A549 (cell line): ENCODE measurements at regions not wholly inside any gene's neighbourhood (a gene's known extent, or its start where the extent isn't known, plus 50 kb on each side); places are given as distances from the start of the nearest gene placed in this dataset.

Experiments used
- ATAC-seq, 2 experiments: fragments of 200-7000 bp in 1 of 2; fragments of >200 bp in 1 of 2; cut with Nextera tagmentation in 1 of 2; cut with Tn5 transposase in 1 of 2; 3 replicates each; pipeline versions ENCODE4 v1.8.0 to v1.9.1; 2018 to 2020; ENCODE audit warnings: mild to moderate bottlenecking in 1 of 2, moderate library complexity in 1 of 2
- CTCF ChIA-PET: fragments of 300-600 bp; sonication (Branson Sonifier 250); formaldehyde crosslinking; extraction: SDS; loops from one replicate; lab custom pipeline; 2021; ENCODE audit warnings: antibody characterized with exemption, inconsistent platforms; lab: Yijun Ruan, JAX
- POLR2A ChIA-PET: fragments of 350-600 bp; formaldehyde crosslinking; extraction: SDS; loops from one replicate; lab custom pipeline; 2021; ENCODE audit warnings: antibody characterized with exemption, inconsistent platforms; lab: Yijun Ruan, JAX
- DNase-seq, 2 experiments: peaks; one replicate each; pipeline versions ENCODE4 v3.0.0 to v3.0.0-alpha.2; 2011 to 2016; ENCODE audit warnings: low read depth in 1 of 2, low spot score in 1 of 2
- FAIRE-seq: peaks from 2 replicates; lab custom pipeline; 2011; peaks lifted over from hg19 to GRCh38; lab: Jason Lieb, UNC
- H3K27ac ChIP-seq, 2 experiments: fragments of >200 bp; sonication (Bioruptor Twin); formaldehyde crosslinking; 3 replicates each; pipeline ENCODE4 v1.5.1; 2016 to 2017
- H3K4me1 ChIP-seq: fragments of >200 bp; sonication (Bioruptor Twin); formaldehyde crosslinking; 3 replicates; pipeline ENCODE4 v1.6.1; 2016
- H3K4me2 ChIP-seq: fragments of >200 bp; sonication (Bioruptor Twin); formaldehyde crosslinking; 3 replicates; pipeline ENCODE4 v1.6.1; 2016
- H3K4me3 ChIP-seq: fragments of >200 bp; sonication (Bioruptor Twin); formaldehyde crosslinking; 3 replicates; pipeline ENCODE4 v1.5.1; 2016
- H3K9me3 ChIP-seq: fragments of >200 bp; sonication (Bioruptor Twin); formaldehyde crosslinking; 3 replicates; pipeline ENCODE4 v1.6.1; 2016
- BCL3 ChIP-seq: fragments of >200 bp; sonication (Bioruptor Twin); formaldehyde crosslinking; IDR thresholded peaks from 3 replicates; pipeline ENCODE4 v1.6.1; 2016
- E2F6 ChIP-seq: IDR thresholded peaks from 2 replicates; pipeline ENCODE4 v1.6.1; 2012; ENCODE audit warnings: low read depth, borderline replicate concordance
- EHF ChIP-seq: fragments of 250-450 bp; sonication (Bioruptor Pico); IDR thresholded peaks from 2 replicates; pipeline ENCODE4 v1.5.0; 2020; ENCODE audit warnings: mild to moderate bottlenecking
- EHMT2 ChIP-seq: fragments of 200-600 bp; sonication (generic); IDR thresholded peaks from 2 replicates; pipeline ENCODE4 v1.6.1; 2016; ENCODE audit warnings: antibody characterized with exemption, low read depth, mild to moderate bottlenecking, moderate library complexity
- EP300 ChIP-seq, 2 experiments: fragments of >200 bp; sonication (Bioruptor Twin); formaldehyde crosslinking; IDR thresholded peaks; 2 replicates in 1 of 2; 3 replicates in 1 of 2; pipeline ENCODE4 v1.6.1; 2016 to 2017
- HEYL ChIP-seq: fragments of 250-450 bp; sonication (Bioruptor Pico); IDR thresholded peaks from 2 replicates; pipeline ENCODE4 v1.8.0; 2021; ENCODE audit warnings: mild to moderate bottlenecking, moderate library complexity
- HMGXB4 ChIP-seq: fragments of 250-450 bp; sonication (Bioruptor Pico); IDR thresholded peaks from 2 replicates; pipeline ENCODE4 v1.5.0; 2021; ENCODE audit warnings: mild to moderate bottlenecking, moderate library complexity, borderline replicate concordance
- HOXB5 ChIP-seq: fragments of 250-450 bp; sonication (Bioruptor Pico); IDR thresholded peaks from 2 replicates; pipeline ENCODE4 v1.5.0; 2020; ENCODE audit warnings: mild to moderate bottlenecking, moderate library complexity
- KDM1A ChIP-seq: fragments of 200-600 bp; sonication (generic); IDR thresholded peaks from 2 replicates; pipeline ENCODE4 v1.6.1; 2016; ENCODE audit warnings: low read depth, mild to moderate bottlenecking
- NPAS2 ChIP-seq: fragments of 250-450 bp; sonication (Bioruptor Pico); IDR thresholded peaks from 2 replicates; pipeline ENCODE4 v1.8.0; 2022; ENCODE audit warnings: mild to moderate bottlenecking, moderate library complexity, borderline replicate concordance
- NR3C1 ChIP-seq: fragments of >200 bp; sonication (Bioruptor Twin); formaldehyde crosslinking; IDR thresholded peaks from 3 replicates; pipeline ENCODE4 v1.6.1; 2017
- RAD21 ChIP-seq, 2 experiments: fragments of >200 bp in 1 of 2; sonication (Bioruptor Twin) in 1 of 2; formaldehyde crosslinking in 1 of 2; IDR thresholded peaks in 1 of 2; conservative IDR thresholded peaks in 1 of 2; 2 replicates in 1 of 2; 3 replicates in 1 of 2; pipeline ENCODE4 v1.6.1; 2012 to 2018; ENCODE audit warnings: inconsistent platforms in 1 of 2
- RNF2 ChIP-seq: fragments of 200-600 bp; sonication (generic); IDR thresholded peaks from 2 replicates; pipeline ENCODE4 v1.6.1; 2016; ENCODE audit warnings: low read depth, mild to moderate bottlenecking, antibody characterized with exemption, moderate library complexity, borderline replicate concordance
- SREBF2 ChIP-seq: fragments of 450-650 bp; IDR thresholded peaks from 2 replicates; pipeline ENCODE4 v1.6.1; 2014; ENCODE audit warnings: mild to moderate bottlenecking, moderate library complexity
- TP53 ChIP-seq: fragments of 250-450 bp; sonication (Bioruptor Pico); IDR thresholded peaks from 2 replicates; pipeline ENCODE4 v1.5.0; 2021; ENCODE audit warnings: mild to moderate bottlenecking, moderate library complexity
- ZC3H11A ChIP-seq: fragments of 450-650 bp; IDR thresholded peaks from 2 replicates; pipeline ENCODE4 v1.6.1; 2014; ENCODE audit warnings: antibody characterized with exemption, mild to moderate bottlenecking
- WGBS: methylation state at CpG from one replicate; pipeline ENCODE4 v1.1.6; 2017; ENCODE audit errors: missing lambda C conversion rate; 5-methylcytosine and 5-hydroxymethylcytosine counted together
- TF ChIP-seq, protein P1 (sequence below): fragments of 150-350 bp; IDR thresholded peaks from 2 replicates; pipeline ENCODE4 v1.6.1; 2014; ENCODE audit warnings: low read depth, mild to moderate bottlenecking, low read length
- TF ChIP-seq, protein P2 (sequence below): fragments of 250-450 bp; sonication (Bioruptor Pico); IDR thresholded peaks from 2 replicates; pipeline ENCODE4 v1.5.0; 2020; ENCODE audit warnings: low read depth, mild to moderate bottlenecking, moderate library complexity
- TF ChIP-seq, protein P3 (sequence below): IDR thresholded peaks from 2 replicates; pipeline ENCODE4 v1.6.1; 2012
- TF ChIP-seq, protein P4 (sequence below): fragments of 450-650 bp; IDR thresholded peaks from 2 replicates; pipeline ENCODE4 v1.6.1; 2014; ENCODE audit warnings: antibody characterized with exemption

DNA sequence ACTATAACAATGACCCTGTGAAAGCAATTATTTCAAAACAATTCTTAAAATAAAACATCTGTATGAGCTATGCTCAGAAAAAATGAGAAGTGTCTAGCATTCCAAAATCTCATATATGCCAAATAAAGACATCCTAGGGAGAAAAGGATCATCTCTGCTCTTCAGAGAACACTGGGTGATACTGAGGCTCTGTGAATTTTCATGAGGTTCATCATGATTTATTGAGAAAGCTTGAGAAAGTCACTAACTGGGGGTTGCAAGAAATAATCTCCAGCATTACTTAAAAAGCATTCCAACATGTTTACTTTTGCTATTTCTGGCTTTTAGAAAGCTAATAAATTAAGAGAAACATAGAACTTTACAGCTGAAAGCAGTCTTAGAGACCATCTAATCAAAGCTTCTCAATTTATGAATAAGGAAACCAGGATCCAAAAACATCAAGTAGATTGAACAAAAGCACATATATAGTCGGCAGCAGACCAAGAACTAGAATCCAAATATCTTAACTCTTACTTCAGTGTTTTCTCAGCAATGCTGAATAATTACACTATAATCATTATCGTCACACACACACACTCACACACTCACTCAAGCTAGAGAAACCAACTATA, 372.8 kb downstream of the NR2F1-AS1 start:
- DNase-seq = no peak

DNA sequence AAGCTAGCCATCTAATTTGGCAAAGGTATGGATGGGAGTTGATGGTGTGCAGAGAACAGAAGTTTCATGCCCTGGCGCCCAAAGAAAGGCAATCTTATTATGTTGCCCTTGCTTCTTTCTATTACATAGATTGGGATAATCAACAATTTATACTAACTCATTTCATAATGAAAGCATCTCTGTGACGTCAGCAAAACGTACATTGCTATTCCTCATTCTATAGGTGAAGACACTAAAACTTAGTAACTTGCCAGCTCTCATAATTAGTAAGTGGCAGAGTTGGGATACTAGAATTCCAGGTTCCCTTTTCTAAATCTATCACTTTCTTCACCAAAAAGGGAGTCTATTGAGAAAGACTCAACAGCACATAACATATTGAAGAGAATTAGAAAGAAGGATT, 374.8 kb downstream of the NR2F1-AS1 start:
- POLR2A ChIA-PET = no interaction called here
- no peak for TF ChIP-seq SREBF2
- no peak for DNase-seq
- Histone ChIP-seq H3K27ac (no peak overlapping the region), H3K4me2 (no peak overlapping the region), H3K4me1 (no peaks in the 10 kb centered on the region), H3K4me3 (no peak overlapping the region), H3K9me3 (no peaks in the 10 kb centered on the region)
- no peak for FAIRE-seq
- 87% methylated on average over 3 of the region's 3 CpGs for WGBS
- CTCF ChIA-PET = interaction anchor here (1.5 kb wide), 1 partner anchor 14 kb away, joined by 3 read pairs; no protein-coding TSS in a partner anchor
- ATAC-seq = no peak

More for the DNA sequence above, 372.8 kb downstream of the NR2F1-AS1 start:
- Histone ChIP-seq H3K4me2 (no peak overlapping the region), H3K9me3 (no peaks in the 10 kb centered on the region), H3K4me3 (no peak overlapping the region), H3K27ac (no peak overlapping the region), H3K4me1 (no peaks in the 10 kb centered on the region)
- ChIA-PET POLR2A (no interaction called here), CTCF (interaction anchor here (3.2 kb wide), 1 partner anchor 8 kb away, joined by 8 read pairs; no protein-coding TSS in a partner anchor)
- WGBS = 77% methylated on average over 2 of the region's 2 CpGs
- ATAC-seq = no peak
- no peak for FAIRE-seq
- TF ChIP-seq HEYL (CRISPR knock-in tag) (no peak), EP300 (IDR thresholded peaks at IDR 0.05) (no peak), NR3C1 (no peak), ZC3H11A (no peak), KDM1A (no peak), NPAS2 (CRISPR knock-in tag) (no peak), E2F6 (no peak), EHF (CRISPR knock-in tag) (no peak)
- TF ChIP-seq, protein P1, sequence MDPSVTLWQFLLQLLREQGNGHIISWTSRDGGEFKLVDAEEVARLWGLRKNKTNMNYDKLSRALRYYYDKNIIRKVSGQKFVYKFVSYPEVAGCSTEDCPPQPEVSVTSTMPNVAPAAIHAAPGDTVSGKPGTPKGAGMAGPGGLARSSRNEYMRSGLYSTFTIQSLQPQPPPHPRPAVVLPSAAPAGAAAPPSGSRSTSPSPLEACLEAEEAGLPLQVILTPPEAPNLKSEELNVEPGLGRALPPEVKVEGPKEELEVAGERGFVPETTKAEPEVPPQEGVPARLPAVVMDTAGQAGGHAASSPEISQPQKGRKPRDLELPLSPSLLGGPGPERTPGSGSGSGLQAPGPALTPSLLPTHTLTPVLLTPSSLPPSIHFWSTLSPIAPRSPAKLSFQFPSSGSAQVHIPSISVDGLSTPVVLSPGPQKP = no peak

GRCh38 chr5:93201061-93201460, 380.0 kb downstream of the NR2F1-AS1 start:
- H3K4me2 ChIP-seq = no peak overlapping the region
- CTCF ChIA-PET = interaction anchor here (0.6 to 2.1 kb wide), 3 partner anchors 9 to 93 kb away, joined by 3 to 8 read pairs (median 4); no protein-coding TSS in a partner anchor
- H3K4me3 ChIP-seq = no peak overlapping the region
- POLR2A ChIA-PET = no interaction called here
- no peak for FAIRE-seq
- WGBS = 84% methylated on average over 5 of the region's 5 CpGs
- H3K9me3 ChIP-seq = no peaks in the 10 kb centered on the region
- ATAC-seq = no peak
- no peak for DNase-seq
- TF ChIP-seq HMGXB4 (CRISPR knock-in tag) = no peak
- no peak for TF ChIP-seq RAD21 (conservative IDR thresholded peaks at IDR 0.05 in 1 of 2, IDR thresholded peaks at IDR 0.05 in 1 of 2)
- TF ChIP-seq, protein P2, sequence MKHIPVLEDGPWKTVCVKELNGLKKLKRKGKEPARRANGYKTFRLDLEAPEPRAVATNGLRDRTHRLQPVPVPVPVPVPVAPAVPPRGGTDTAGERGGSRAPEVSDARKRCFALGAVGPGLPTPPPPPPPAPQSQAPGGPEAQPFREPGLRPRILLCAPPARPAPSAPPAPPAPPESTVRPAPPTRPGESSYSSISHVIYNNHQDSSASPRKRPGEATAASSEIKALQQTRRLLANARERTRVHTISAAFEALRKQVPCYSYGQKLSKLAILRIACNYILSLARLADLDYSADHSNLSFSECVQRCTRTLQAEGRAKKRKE (CRISPR knock-in tag) = no peak
- no peak for TF ChIP-seq EHMT2
- no peak for TF ChIP-seq HOXB5 (CRISPR knock-in tag)
- TF ChIP-seq BCL3 = no peak
- TF ChIP-seq, protein P3, sequence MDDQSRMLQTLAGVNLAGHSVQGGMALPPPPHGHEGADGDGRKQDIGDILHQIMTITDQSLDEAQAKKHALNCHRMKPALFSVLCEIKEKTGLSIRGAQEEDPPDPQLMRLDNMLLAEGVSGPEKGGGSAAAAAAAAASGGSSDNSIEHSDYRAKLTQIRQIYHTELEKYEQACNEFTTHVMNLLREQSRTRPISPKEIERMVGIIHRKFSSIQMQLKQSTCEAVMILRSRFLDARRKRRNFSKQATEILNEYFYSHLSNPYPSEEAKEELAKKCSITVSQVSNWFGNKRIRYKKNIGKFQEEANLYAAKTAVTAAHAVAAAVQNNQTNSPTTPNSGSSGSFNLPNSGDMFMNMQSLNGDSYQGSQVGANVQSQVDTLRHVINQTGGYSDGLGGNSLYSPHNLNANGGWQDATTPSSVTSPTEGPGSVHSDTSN = no peak
- TF ChIP-seq RNF2 = no peak
- TF ChIP-seq E2F6 = no peak
- TF ChIP-seq KDM1A = no peak
- TF ChIP-seq TP53 (CRISPR knock-in tag) = no peak
- no peak for TF ChIP-seq EHF (CRISPR knock-in tag)
- no peak for TF ChIP-seq ZC3H11A
- TF ChIP-seq, protein P4, sequence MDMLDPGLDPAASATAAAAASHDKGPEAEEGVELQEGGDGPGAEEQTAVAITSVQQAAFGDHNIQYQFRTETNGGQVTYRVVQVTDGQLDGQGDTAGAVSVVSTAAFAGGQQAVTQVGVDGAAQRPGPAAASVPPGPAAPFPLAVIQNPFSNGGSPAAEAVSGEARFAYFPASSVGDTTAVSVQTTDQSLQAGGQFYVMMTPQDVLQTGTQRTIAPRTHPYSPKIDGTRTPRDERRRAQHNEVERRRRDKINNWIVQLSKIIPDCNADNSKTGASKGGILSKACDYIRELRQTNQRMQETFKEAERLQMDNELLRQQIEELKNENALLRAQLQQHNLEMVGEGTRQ = no peak
- no peak overlapping the region for H3K27ac ChIP-seq
- H3K4me1 ChIP-seq = no peaks in the 10 kb centered on the region
